ENCODE measurements at regions not wholly inside any gene's neighbourhood (a gene's known extent, or its start where the extent isn't known, plus 50 kb on each side); places are given as distances from the start of the nearest gene placed in this dataset.

GRCh38 chr11:109752212-109752825, 330.3 kb downstream of the C11orf87 start:
- TF ChIP-seq CTCF (IDR thresholded peaks at IDR 0.05): no peak
- TF ChIP-seq POLR2AphosphoS5 (IDR thresholded peaks at IDR 0.05): no peak

Measured in prostate gland (tissue), 2 donors.